ENCODE measurements at regions not wholly inside any gene's neighbourhood (a gene's known extent, or its start where the extent isn't known, plus 50 kb on each side); places are given as distances from the start of the nearest gene placed in this dataset.
A peak's percentile ranks its signal among the peaks of the same experiment; 100 is the strongest.

- no peak for TF ChIP-seq MYC (IDR thresholded peaks at IDR 0.05; ENCODE audit: low read depth, low read length)
- TF ChIP-seq, protein P1, sequence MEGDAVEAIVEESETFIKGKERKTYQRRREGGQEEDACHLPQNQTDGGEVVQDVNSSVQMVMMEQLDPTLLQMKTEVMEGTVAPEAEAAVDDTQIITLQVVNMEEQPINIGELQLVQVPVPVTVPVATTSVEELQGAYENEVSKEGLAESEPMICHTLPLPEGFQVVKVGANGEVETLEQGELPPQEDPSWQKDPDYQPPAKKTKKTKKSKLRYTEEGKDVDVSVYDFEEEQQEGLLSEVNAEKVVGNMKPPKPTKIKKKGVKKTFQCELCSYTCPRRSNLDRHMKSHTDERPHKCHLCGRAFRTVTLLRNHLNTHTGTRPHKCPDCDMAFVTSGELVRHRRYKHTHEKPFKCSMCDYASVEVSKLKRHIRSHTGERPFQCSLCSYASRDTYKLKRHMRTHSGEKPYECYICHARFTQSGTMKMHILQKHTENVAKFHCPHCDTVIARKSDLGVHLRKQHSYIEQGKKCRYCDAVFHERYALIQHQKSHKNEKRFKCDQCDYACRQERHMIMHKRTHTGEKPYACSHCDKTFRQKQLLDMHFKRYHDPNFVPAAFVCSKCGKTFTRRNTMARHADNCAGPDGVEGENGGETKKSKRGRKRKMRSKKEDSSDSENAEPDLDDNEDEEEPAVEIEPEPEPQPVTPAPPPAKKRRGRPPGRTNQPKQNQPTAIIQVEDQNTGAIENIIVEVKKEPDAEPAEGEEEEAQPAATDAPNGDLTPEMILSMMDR (IDR thresholded peaks at IDR 0.05; ENCODE audit: low read depth, low read length): no peak
- no peak for TF ChIP-seq MAX (IDR thresholded peaks at IDR 0.05; ENCODE audit: low read depth, low read length)
- no peak for TF ChIP-seq POLR2A (IDR thresholded peaks at IDR 0.05; ENCODE audit: extremely low read depth, insufficient read length)
- no peak for DNase-seq (ENCODE audit: low read depth)
- H3K4me3 ChIP-seq (ENCODE audit: low read depth, low read length): no peak overlapping the region
These were observed 56.8 kb upstream of the LRRK2 start for GRCh38 chr12:40168001-40168400.

DNA sequence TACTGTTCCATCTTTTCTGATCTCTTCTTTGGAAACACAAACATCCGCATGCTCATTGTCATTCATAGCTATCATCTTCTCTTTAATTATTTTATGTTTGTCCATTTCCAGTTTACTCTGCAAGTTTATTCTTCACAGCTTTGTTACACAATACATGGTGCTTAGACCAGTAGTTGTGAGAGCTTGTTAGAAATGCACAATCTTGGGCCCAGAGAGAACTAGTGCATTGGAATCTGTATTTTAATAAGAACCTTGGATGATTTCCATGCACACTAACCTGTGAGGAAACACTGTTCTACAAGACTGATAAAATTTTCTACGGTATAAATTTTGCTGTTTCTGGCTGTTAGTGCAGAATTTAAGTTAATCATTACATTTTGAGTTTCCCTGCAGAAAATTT is 59.3 kb upstream of the SLC2A13 start:
- no peak for DNase-seq (ENCODE audit: low read depth)
- TF ChIP-seq, protein P1 (IDR thresholded peaks at IDR 0.05; ENCODE audit: low read depth, low read length): no peak
- no peak for TF ChIP-seq POLR2A (IDR thresholded peaks at IDR 0.05; ENCODE audit: extremely low read depth, insufficient read length)
- TF ChIP-seq MAX (IDR thresholded peaks at IDR 0.05; ENCODE audit: low read depth, low read length): no peak
- no peak for TF ChIP-seq MYC (IDR thresholded peaks at IDR 0.05; ENCODE audit: low read depth, low read length)
- no peak overlapping the region for H3K4me3 ChIP-seq (ENCODE audit: low read depth, low read length)

DNA sequence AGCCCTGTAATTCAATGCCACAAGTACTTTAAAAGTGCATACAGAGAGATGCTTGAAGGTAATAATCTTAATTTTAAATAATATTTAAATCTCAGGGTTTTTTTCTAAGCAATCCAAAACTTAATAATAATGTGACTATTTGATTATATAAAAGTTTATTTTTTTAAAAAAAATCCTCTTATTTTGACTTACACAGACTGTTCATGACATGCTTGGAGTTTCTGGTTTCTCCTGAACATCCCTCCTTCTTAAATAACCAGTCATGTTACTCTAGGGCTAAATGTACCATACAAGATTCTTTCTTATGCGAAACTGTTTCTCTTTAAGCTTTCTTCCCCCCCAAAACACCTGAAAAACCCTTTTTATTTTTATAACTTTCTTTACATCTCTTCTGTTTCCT is 58.2 kb upstream of the SLC2A13 start:
- TF ChIP-seq, protein P1 (IDR thresholded peaks at IDR 0.05; ENCODE audit: low read depth, low read length): no peak
- no peak for TF ChIP-seq POLR2A (IDR thresholded peaks at IDR 0.05; ENCODE audit: extremely low read depth, insufficient read length)
- no peak for TF ChIP-seq MAX (IDR thresholded peaks at IDR 0.05; ENCODE audit: low read depth, low read length)
- TF ChIP-seq MYC (IDR thresholded peaks at IDR 0.05; ENCODE audit: low read depth, low read length): no peak
- peak; percentile 19 for DNase-seq (ENCODE audit: low read depth)
- H3K4me3 ChIP-seq (ENCODE audit: low read depth, low read length): no peak overlapping the region

GRCh38 chr12:40162033-40162432 is 56.2 kb upstream of the SLC2A13 start:
- TF ChIP-seq MYC (IDR thresholded peaks at IDR 0.05; ENCODE audit: low read depth, low read length) (no peak), POLR2A (IDR thresholded peaks at IDR 0.05; ENCODE audit: extremely low read depth, insufficient read length) (no peak), MAX (IDR thresholded peaks at IDR 0.05; ENCODE audit: low read depth, low read length) (no peak)
- TF ChIP-seq, protein P1 (IDR thresholded peaks at IDR 0.05; ENCODE audit: low read depth, low read length): no peak
- no peak for DNase-seq (ENCODE audit: low read depth)
- H3K4me3 ChIP-seq (ENCODE audit: low read depth, low read length): no peak overlapping the region

DNA sequence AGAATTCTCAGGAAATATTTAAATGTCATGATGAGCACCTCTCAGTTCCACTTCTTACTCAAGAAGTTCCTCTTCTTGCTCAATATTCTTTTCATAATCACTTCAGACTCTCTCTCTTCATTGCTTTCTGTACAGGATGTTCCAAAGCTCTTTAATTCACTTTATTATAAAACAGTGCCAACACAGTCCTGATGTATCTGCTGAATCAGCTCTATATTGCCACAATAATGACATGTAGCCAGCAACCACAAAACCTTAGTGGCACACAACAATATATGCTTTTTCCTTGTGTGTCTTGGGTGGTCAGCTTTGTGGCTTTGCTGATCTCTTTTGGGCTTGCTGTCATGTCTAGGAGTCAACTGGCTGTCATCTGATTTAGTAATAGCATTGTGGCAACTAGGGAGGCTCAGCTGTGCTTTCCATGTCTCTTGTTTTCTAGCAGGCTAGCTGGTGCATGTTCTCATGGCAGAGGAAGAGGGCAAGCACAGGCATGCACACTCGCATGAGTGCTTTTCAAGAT is 52.8 kb upstream of the SLC2A13 start:
- DNase-seq (ENCODE audit: low read depth): peak; percentile 80
- TF ChIP-seq, protein P1 (IDR thresholded peaks at IDR 0.05; ENCODE audit: low read depth, low read length): no peak
- TF ChIP-seq POLR2A (IDR thresholded peaks at IDR 0.05; ENCODE audit: extremely low read depth, insufficient read length) (no peak), MYC (IDR thresholded peaks at IDR 0.05; ENCODE audit: low read depth, low read length) (no peak), MAX (IDR thresholded peaks at IDR 0.05; ENCODE audit: low read depth, low read length) (no peak; the same call in 1 of the 2 replicates)
- H3K4me3 ChIP-seq (ENCODE audit: low read depth, low read length): no peak overlapping the region
